Mucosa of stomach (tissue), 1 donor: ENCODE measurements at regions not wholly inside any gene's neighbourhood (a gene's known extent, or its start where the extent isn't known, plus 50 kb on each side); places are given as distances from the start of the nearest gene placed in this dataset.

Experiments
- H3K27me3 ChIP-seq: one replicate; pipeline ENCODE4 v1.7.0; 2013; ENCODE audit warnings: mild to moderate bottlenecking, low read length; ENCODE audit not compliant: control insufficient read depth, insufficient read depth
- H3K36me3 ChIP-seq: one replicate; pipeline ENCODE4 v1.7.0; 2013; ENCODE audit warnings: low read length; ENCODE audit not compliant: control insufficient read depth, insufficient read depth
- H3K4me1 ChIP-seq: one replicate; pipeline ENCODE4 v1.7.0; 2013; ENCODE audit warnings: mild to moderate bottlenecking, low read length; ENCODE audit not compliant: control insufficient read depth, insufficient read depth
- H3K4me3 ChIP-seq: one replicate; pipeline ENCODE4 v1.7.0; 2013; ENCODE audit warnings: low read length
- H3K9ac ChIP-seq: one replicate; pipeline ENCODE4 v1.7.0; 2013; ENCODE audit warnings: mild to moderate bottlenecking, low read length, moderate library complexity
- H3K9me3 ChIP-seq: one replicate; pipeline ENCODE4 v1.7.0; 2013; ENCODE audit warnings: mild to moderate bottlenecking, low read length, moderate library complexity; ENCODE audit not compliant: control insufficient read depth
- donor health status: Pancreatic carcinoma.

DNA sequence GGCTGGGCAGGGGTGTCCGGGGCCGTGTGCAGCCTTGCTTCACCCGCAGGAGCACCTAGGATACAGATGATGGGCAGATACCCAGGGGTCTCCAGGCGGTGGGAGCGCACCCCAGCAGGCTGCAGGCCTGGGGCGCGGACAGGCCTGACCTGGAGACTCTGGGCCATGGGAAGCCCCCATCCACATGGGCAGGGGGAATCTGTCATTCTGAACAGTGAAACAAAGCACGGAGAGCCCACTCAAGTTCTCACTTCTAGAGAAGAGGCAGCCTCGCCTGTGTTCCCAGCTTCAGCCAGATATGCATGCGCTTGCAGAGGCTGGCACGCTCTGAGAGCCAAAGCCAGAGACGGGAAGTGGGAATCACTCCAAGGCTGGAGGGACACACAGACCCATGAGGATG, 333.1 kb downstream of the BRD1 start:
- Histone ChIP-seq H3K9ac (no peak overlapping the region), H3K4me1 (no peaks in the 10 kb centered on the region), H3K4me3 (no peak overlapping the region), H3K27me3 (no peaks in the 10 kb centered on the region), H3K36me3 (no peaks in the 10 kb centered on the region), H3K9me3 (no peaks in the 10 kb centered on the region)

DNA sequence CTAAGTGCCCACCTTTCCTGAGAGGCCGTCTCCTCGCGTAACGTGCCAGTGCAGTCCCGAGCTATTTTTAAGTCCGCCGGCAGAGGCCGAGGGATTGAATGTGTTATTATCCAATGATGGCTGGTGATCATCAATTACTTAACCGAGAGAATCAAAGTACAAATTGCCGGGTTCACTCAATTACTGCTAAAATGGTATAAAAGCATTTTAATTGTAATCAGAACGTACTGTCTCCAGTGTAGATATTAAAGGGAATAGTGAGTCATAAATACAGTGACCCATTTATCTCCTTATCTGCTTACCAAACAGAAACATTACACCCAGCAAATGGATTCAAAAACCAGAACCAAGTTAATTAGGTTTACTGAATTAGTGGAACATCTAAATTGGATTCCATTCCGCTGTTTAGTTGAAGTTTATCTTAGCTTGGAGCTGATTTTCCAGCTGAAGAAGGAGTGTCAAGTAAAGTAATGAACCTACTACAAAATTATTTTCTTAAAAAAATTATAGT, 334.9 kb downstream of the BRD1 start:
- Histone ChIP-seq H3K9ac (no peak overlapping the region), H3K27me3 (no peaks in the 10 kb centered on the region), H3K4me3 (no peak overlapping the region), H3K9me3 (no peaks in the 10 kb centered on the region), H3K36me3 (no peaks in the 10 kb centered on the region), H3K4me1 (no peaks in the 10 kb centered on the region)

DNA sequence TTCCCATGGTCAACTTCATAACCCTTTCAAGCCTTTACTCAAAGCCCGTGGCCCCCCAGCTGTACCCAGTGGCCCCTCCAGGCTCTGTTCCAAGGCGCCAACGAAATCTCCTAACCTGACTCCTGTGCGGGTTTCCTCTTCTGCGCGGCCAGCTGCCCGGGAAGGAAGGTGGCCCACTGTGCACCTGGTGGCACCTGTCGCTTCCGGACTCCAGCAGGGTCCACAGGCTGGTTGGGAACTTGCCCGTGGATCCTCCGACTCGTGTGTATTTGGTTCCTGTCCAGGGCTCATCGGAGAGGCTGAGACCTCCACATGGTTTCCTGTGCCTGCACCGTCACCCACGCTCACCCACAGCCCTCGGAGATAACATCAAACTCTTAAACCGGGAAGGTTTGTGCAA, 335.4 kb downstream of the BRD1 start:
- H3K4me3 ChIP-seq, result no peak overlapping the region
- H3K27me3 ChIP-seq, result no peaks in the 10 kb centered on the region
- H3K9me3 ChIP-seq, result no peaks in the 10 kb centered on the region
- H3K9ac ChIP-seq, result no peak overlapping the region
- H3K4me1 ChIP-seq, result no peaks in the 10 kb centered on the region
- H3K36me3 ChIP-seq, result no peaks in the 10 kb centered on the region

DNA sequence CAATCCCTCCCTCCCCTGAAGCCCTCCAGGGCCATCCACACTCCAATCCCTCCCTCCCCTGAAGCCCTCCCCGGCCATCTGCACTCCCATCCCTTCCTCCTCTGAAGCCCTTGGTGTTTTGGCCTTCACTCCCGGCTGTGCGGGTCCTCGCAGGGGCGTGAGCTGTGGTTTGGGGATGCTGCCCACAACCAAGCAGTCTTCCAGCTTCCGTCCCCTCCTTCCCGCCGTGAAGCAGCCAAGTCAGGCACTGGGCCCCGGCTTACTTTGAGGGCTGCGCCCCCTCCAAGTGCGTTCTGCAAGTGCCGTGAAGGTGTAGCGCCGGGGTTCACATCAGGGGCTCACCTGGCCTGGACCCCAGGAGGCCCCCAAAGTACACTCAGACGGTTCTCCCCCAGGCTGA, 335.9 kb downstream of the BRD1 start:
- Histone ChIP-seq H3K9me3 (no peaks in the 10 kb centered on the region), H3K4me1 (no peaks in the 10 kb centered on the region), H3K36me3 (no peaks in the 10 kb centered on the region), H3K9ac (no peak overlapping the region), H3K4me3 (no peak overlapping the region), H3K27me3 (no peaks in the 10 kb centered on the region)

DNA sequence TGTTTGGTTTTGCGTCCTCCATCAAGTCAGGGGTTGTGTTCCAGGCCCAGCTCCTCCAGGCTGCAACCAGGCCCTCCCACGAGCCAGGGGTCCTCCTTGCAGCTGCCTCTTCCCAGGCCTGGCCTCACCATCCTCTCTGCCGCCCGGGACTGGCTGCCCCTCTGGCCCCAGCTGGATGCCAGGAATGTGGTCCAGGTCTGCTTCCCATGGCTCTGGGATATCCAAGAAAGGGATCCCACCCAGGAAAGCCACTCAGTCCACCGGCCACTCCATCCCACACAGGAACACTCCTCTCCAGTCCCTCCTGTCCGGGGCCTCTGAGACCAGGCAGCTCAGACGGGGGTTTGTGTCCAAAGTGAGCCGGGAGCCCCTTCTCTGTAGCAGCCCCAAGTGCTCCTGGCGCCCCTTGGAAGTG, 336.4 kb downstream of the BRD1 start:
- Histone ChIP-seq H3K9ac (no peak overlapping the region), H3K36me3 (no peaks in the 10 kb centered on the region), H3K4me1 (no peaks in the 10 kb centered on the region), H3K4me3 (no peak overlapping the region), H3K9me3 (no peaks in the 10 kb centered on the region), H3K27me3 (peaks cover under 1% of the 10 kb centered on the region)

DNA sequence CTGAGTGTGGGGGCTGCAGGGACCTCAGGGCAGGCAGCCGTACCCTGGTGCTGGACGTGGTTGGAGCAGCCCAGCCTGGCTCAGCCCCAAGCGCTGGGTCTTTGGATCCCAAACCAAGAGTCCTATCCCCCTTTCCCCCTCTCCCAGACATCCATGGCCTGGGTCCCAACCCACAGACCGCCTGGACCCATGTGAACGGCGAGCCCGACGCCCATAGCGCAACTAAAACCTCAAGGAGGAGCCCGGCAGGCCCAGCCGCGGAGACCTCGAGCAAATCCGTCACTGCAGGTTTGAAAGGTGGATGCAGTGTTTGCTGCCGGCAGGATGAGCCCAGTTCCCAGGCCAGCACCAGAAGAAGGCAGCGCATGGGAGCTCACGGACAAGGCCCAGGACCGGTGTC, 337.0 kb downstream of the BRD1 start:
- Histone ChIP-seq H3K9ac (no peak overlapping the region), H3K4me1 (no peaks in the 10 kb centered on the region), H3K36me3 (no peaks in the 10 kb centered on the region), H3K27me3 (peaks cover 4% of the 10 kb centered on the region), H3K9me3 (no peaks in the 10 kb centered on the region), H3K4me3 (no peak overlapping the region)

DNA sequence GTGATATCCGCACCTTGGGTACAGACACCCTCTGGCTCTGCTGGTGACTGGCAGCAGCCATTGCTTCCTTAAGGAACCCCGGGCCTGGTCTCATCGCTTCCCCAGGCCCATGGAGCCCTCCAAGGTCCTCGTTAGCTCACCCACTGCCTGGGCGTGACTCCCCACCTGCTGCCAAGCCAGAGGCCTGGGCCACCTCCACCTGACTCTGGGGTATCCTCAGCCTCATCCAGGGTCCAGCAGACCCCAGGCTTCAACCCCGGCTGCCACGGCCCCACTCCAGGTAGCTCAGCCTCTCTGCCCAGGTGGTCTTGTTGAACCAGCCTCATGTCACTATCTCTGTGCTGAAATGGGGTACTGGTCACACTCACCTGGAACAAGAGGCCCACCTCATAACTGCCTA, 337.9 kb downstream of the BRD1 start:
- H3K9me3 ChIP-seq, result no peaks in the 10 kb centered on the region
- no peak overlapping the region for H3K9ac ChIP-seq
- no peaks in the 10 kb centered on the region for H3K36me3 ChIP-seq
- no peak overlapping the region for H3K4me3 ChIP-seq
- no peaks in the 10 kb centered on the region for H3K4me1 ChIP-seq
- H3K27me3 ChIP-seq, result peaks cover 4% of the 10 kb centered on the region

DNA sequence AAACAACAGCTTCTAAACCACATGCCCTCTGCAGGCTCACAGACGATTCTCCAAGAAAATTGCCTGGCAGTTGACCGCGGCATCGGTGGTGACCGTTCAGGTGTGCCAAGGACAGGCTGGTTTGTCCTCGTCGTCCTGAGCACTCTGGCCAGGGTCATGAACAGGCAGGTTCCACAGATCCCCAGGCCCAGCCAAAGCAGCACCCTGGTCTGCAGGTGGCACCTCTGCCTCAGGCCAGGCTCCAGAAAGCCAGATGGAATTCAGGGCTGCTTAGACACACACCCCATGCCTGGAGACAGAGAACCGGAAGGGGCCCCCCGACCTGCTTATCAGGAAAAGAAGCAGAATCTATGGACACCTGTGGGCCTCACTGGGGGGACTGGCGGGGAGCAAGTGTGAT, 338.7 kb downstream of the BRD1 start:
- Histone ChIP-seq H3K4me3 (no peak overlapping the region), H3K9ac (no peak overlapping the region), H3K36me3 (no peaks in the 10 kb centered on the region), H3K9me3 (no peaks in the 10 kb centered on the region), H3K4me1 (no peaks in the 10 kb centered on the region), H3K27me3 (peaks cover 8% of the 10 kb centered on the region)

DNA sequence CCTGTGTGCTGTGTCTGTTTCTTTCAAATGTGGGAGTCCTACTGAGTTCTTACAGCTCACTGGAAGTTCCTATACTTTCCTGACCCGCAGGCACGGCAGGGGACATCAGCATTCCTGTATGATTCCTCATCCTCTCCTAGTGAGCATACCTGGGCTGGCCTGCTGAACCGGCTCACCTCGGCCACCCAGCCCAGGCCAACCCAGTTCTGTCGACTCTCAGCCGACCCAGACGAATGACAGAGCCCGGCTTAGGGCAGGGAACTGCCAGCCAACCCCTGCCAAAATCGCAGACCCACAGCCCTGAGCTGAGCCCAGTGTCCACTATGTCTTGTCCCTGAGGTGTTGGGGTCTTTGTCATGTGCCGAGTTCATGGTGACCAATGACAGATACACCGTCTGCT, 339.7 kb downstream of the BRD1 start:
- H3K27me3 ChIP-seq, result peaks cover 12% of the 10 kb centered on the region
- H3K9ac ChIP-seq, result no peak overlapping the region
- H3K36me3 ChIP-seq, result no peaks in the 10 kb centered on the region
- H3K4me1 ChIP-seq, result no peaks in the 10 kb centered on the region
- H3K4me3 ChIP-seq, result no peak overlapping the region
- no peaks in the 10 kb centered on the region for H3K9me3 ChIP-seq

DNA sequence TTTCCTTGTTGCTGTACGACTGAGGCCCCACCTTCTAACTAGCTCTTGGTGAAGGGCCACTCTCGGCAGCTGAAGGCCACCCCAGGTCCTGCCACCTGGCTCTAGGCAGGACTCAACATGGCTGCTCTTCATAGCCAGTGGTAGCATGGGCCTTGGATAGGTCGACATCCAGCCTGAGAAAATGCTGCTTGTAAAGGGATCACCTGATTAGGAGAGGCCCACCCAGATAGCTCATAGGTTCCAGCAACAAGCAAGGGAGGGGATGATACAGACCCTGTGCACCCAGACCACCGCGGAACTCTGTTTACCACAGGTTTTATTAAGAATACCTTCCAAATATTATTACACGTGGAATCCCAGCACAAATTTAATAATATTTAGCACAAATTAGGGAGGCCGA, 341.4 kb downstream of the BRD1 start:
- Histone ChIP-seq H3K4me3 (no peak overlapping the region), H3K36me3 (no peaks in the 10 kb centered on the region), H3K27me3 (peaks cover 28% of the 10 kb centered on the region), H3K4me1 (no peaks in the 10 kb centered on the region), H3K9me3 (no peaks in the 10 kb centered on the region), H3K9ac (no peak overlapping the region)

DNA sequence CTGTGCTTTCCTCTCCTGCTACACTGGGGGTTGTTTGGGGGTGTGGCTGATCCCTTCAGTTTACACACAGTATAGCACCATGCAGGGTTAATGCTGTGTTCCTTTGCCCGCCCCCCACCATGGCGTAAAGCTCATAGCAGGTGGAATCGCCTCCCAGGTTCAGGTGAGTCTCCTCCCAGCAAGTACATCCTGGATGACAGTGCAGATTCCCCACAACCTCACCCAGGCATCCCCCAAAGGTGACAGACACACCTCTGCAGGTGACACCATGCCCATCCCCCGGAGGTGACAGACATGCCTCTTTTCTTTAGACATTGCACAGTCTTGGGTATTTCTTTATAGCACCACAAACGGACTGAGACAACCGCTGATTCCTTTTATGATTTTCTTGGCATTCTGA, 343.7 kb downstream of the BRD1 start:
- H3K9me3 ChIP-seq, result no peaks in the 10 kb centered on the region
- H3K36me3 ChIP-seq, result no peaks in the 10 kb centered on the region
- peaks cover 28% of the 10 kb centered on the region for H3K27me3 ChIP-seq
- no peak overlapping the region for H3K9ac ChIP-seq
- H3K4me1 ChIP-seq, result no peaks in the 10 kb centered on the region
- H3K4me3 ChIP-seq, result no peak overlapping the region

DNA sequence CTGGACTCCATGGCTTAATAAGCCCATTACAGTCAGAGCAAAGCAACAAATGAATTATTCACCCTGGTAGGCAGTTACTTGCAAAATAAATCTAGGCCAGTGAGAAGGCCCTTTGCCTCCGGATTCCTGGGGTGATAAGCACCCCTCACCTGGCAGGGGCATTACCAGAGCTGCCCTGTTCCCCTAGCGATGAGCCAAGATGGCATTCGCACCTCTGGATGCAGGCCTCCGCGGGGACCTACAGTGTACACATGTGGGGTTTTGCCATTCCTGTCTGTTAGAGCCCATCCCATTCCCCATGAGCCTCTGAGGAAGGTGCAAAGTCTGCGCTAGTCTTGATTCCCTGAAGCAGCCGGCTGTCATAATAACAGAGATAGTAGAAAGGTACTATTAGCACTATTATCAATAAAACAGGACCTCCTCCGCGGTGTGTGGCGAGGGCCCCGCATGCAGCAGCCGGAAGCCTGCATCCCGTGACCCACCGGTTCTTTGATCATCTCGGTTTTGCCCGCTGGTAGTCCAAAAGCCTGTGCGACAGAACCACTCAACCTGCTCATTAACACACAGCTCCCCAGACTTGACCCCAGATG, 344.3 kb downstream of the BRD1 start:
- Histone ChIP-seq H3K27me3 (peaks cover 28% of the 10 kb centered on the region), H3K36me3 (no peaks in the 10 kb centered on the region), H3K9ac (no peak overlapping the region), H3K4me3 (no peak overlapping the region), H3K4me1 (no peaks in the 10 kb centered on the region), H3K9me3 (no peaks in the 10 kb centered on the region)

DNA sequence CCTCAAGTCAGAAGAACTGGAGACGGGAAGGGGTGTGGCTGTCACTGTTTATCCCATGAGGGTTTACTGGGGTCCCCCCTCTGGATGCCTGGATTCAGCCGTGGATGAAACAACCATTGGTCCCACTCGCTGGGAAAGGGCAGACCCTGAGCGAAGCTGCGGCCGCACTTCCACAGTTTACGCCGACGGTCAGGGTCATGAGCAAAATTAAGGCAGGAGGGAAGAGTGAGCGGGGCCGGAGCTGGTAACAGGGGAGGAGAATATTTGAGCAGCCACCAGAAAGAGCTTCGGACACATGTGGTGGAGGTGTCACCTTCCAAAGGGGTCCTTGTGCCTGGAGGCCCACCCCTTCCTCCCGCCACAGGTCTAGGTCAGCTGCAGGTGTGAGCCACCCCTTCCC, 344.9 kb downstream of the BRD1 start:
- Histone ChIP-seq H3K4me3 (no peak overlapping the region), H3K36me3 (no peaks in the 10 kb centered on the region), H3K9me3 (no peaks in the 10 kb centered on the region), H3K4me1 (no peaks in the 10 kb centered on the region), H3K27me3 (peaks cover 28% of the 10 kb centered on the region), H3K9ac (no peak overlapping the region)
